ENCODE measurements at regions not wholly inside any gene's neighbourhood (a gene's known extent, or its start where the extent isn't known, plus 50 kb on each side); places are given as distances from the start of the nearest gene placed in this dataset.

DNA sequence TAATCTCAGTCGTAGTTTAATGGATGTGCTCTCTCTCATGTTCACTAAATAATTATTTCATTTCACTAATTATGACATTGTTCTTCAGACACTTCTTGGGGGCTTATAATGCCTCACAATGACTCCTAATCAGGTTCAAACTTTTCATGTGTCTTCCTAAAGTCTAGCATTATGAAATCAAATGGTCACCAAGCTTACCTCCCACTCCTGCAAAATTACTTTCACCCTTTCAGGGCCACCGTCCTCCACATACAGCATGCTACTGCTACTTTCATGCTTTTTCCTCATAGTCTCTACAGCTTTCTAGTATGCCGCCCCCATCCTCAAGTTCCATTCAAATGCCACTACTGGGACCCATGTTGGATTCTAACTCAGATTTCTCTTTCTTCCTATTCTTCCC, 59.8 kb upstream of the C1orf53 start:
- no peaks in the 10 kb centered on the region for H3K27me3 ChIP-seq (replicated peaks in 1 of 4; ENCODE audit: control insufficient read depth in 3 of 4, extremely low read depth in 1 of 4, insufficient read depth in 3 of 4, low read length in 3 of 4)
- H2BK12ac ChIP-seq (ENCODE audit: low read depth, low read length), result no peak overlapping the region
- H3K79me1 ChIP-seq (ENCODE audit: low read depth, low read length), result no peaks in the 10 kb centered on the region
- no peak overlapping the region for H2AFZ ChIP-seq (ENCODE audit: low read length)
- no peak overlapping the region for H3K9ac ChIP-seq (replicated peaks in 1 of 4; ENCODE audit: extremely low read depth in 1 of 4, low read depth in 3 of 4, low read length in 3 of 4)
- H2BK15ac ChIP-seq (ENCODE audit: low read length), result no peak overlapping the region
- ChIA-PET POLR2A (ENCODE audit: partially characterized antibody) (interaction anchor here (0.6 kb wide), 1 partner anchor 12 kb away, joined by 3 read pairs; no protein-coding TSS in a partner anchor), CTCF (ENCODE audit: partially characterized antibody) (interaction anchor here (1.9 kb wide), 1 partner anchor 227 kb away, joined by 4 read pairs; no protein-coding TSS in a partner anchor)
- no peak overlapping the region for H3K4ac ChIP-seq (replicated peaks; ENCODE audit: insufficient read length, low read depth, low read length)
- no peak overlapping the region for H2BK5ac ChIP-seq (ENCODE audit: low read depth, low read length)
- H3K56ac ChIP-seq (replicated peaks; ENCODE audit: insufficient read length, low read depth, low read length), result no peak overlapping the region
- H3K4me3 ChIP-seq (ENCODE audit: extremely low read depth in 1 of 4, insufficient read depth in 2 of 4, low read depth in 3 of 4, low read length in 4 of 4), result no peak overlapping the region
- H3K23ac ChIP-seq (ENCODE audit: insufficient read length), result no peak overlapping the region
- H3K4me1 ChIP-seq (replicated peaks in 1 of 4; ENCODE audit: control insufficient read depth in 3 of 4, insufficient read depth in 4 of 4, low read length in 3 of 4), result peaks cover 0 to 4% (median 0%) of the 10 kb centered on the region in 4 experiments; a peak in 2 of 7 replicates
- no peak overlapping the region for H3K18ac ChIP-seq (ENCODE audit: extremely low read depth, low read length)
- DNase-seq (ENCODE audit: low read depth in 1 of 2, low spot score in 2 of 2) (no peak), FAIRE-seq (no peak)
- H3K79me2 ChIP-seq (ENCODE audit: control insufficient read depth in 1 of 2, insufficient read depth in 2 of 2, low read length in 2 of 2), result no peaks in the 10 kb centered on the region
- H2BK20ac ChIP-seq (ENCODE audit: low read length), result no peak overlapping the region
- no peak overlapping the region for H4K91ac ChIP-seq (replicated peaks; ENCODE audit: insufficient read length, low read length)
- no peak overlapping the region for H2AK5ac ChIP-seq (ENCODE audit: low read depth, low read length)
- no peak overlapping the region for H4K8ac ChIP-seq (ENCODE audit: extremely low read depth, insufficient read depth, low read length)
- no peak overlapping the region for H3K14ac ChIP-seq (ENCODE audit: insufficient read length)
- no peak overlapping the region for H3K4me2 ChIP-seq (ENCODE audit: insufficient read depth in 1 of 2, low read depth in 2 of 2, low read length in 2 of 2)
- no peaks in the 10 kb centered on the region for H3K23me2 ChIP-seq (ENCODE audit: low read depth, low read length)
- H2BK120ac ChIP-seq (replicated peaks; ENCODE audit: low read depth, low read length), result no peak overlapping the region
- WGBS, 2 experiments (ENCODE audit: extremely low coverage in 1 of 2, insufficient coverage in 1 of 2, insufficient read length in 1 of 2, insufficient replicate concordance in 2 of 2, low coverage in 1 of 2, low lambda C conversion rate in 2 of 2, missing lambda C conversion rate in 1 of 2), result 90% methylated on average over 3 of the region's 3 CpGs; no CpG with 5 or more reads in 1 of the 2 experiments
- no peaks in the 10 kb centered on the region for H4K20me1 ChIP-seq (replicated peaks in 1 of 2; ENCODE audit: control insufficient read depth in 1 of 2, insufficient read depth in 2 of 2, low read length in 2 of 2)
- no peak overlapping the region for H4K5ac ChIP-seq (ENCODE audit: insufficient read length, low read depth, low read length)
- H3K9me3 ChIP-seq (ENCODE audit: insufficient read depth in 2 of 2, low read depth in 1 of 2, low read length in 1 of 2), result no peaks in the 10 kb centered on the region
- H3K27ac ChIP-seq (ENCODE audit: low read depth, low read length), result no peak overlapping the region
- H3K36me3 ChIP-seq (ENCODE audit: control insufficient read depth in 2 of 4, insufficient read depth in 4 of 4, low read length in 3 of 4), result no peaks in the 10 kb centered on the region
- TF ChIP-seq BRCA1 (IDR thresholded peaks at IDR 0.05; ENCODE audit: low read depth, low read length), result no peak
- TF ChIP-seq BCL11A (IDR thresholded peaks at IDR 0.05; ENCODE audit: low read depth in 2 of 2, low read length in 2 of 2), result no peak
- no peak for TF ChIP-seq GABPA (IDR thresholded peaks at IDR 0.05; ENCODE audit: borderline replicate concordance, insufficient read depth, low read length)

Data from H1 (cell line).